ENCODE measurements at regions not wholly inside any gene's neighbourhood (a gene's known extent, or its start where the extent isn't known, plus 50 kb on each side); places are given as distances from the start of the nearest gene placed in this dataset.

DNA sequence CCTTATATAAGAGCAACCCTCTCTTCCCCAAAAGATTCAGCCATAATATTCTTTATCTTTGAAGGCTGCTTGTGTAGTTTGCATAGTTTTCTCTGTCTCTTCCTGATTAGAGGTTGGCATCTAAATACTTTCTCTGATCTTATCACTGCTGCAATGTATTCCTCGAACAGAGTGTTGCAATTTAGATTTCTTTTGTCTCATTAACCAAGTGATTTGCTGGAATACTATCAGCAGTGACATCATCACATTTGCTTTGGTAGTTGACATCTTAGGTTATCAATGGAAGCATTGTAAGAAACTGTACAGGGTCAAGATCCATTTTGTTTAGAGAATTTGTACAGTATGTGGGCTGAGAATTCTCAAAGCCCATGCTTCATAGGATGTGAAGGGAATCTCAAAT lies 72.0 kb upstream of the NEUROD1 start:
- Histone ChIP-seq H3K36me3 (ENCODE audit: insufficient read depth, low read length) (no peaks in the 10 kb centered on the region), H3K4me1 (ENCODE audit: insufficient read depth, low read length) (peaks cover 7% of the 10 kb centered on the region; the same call in 1 of the 2 replicates), H3K9ac (ENCODE audit: low read depth, low read length) (no peak overlapping the region), H3K27me3 (ENCODE audit: insufficient read depth, low read length) (no peaks in the 10 kb centered on the region), H3K4me3 (ENCODE audit: low read length) (no peak overlapping the region), H3K9me3 (ENCODE audit: insufficient read depth, low read depth, low read length) (no peaks in the 10 kb centered on the region), H3K27ac (ENCODE audit: low read depth, low read length) (no peak overlapping the region)
- 95% methylated on average over 1 of the region's 1 CpG for WGBS

DNA sequence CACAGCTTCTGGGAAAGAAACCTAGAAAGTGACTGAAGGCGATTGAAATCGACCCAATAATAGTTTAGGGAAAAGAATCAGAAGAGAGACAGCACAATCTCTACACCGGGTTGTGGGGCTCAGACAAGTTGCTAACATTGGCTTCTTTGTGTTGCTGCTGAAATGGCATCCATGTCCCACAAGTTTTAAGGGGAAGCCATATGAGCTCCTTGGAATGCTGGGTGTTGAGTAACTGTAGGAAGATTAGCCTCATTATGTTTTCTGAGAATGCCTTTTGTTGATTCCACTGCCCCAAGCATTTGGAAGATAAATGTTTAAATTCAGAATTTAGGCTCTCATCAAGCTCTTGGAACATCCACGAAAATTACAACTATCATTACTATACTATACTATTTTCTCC lies 73.4 kb upstream of the NEUROD1 start:
- Histone ChIP-seq H3K9ac (ENCODE audit: low read depth, low read length) (no peak overlapping the region), H3K27me3 (ENCODE audit: insufficient read depth, low read length) (no peaks in the 10 kb centered on the region), H3K27ac (ENCODE audit: low read depth, low read length) (no peak overlapping the region), H3K9me3 (ENCODE audit: insufficient read depth, low read depth, low read length) (no peaks in the 10 kb centered on the region), H3K36me3 (ENCODE audit: insufficient read depth, low read length) (no peaks in the 10 kb centered on the region), H3K4me1 (ENCODE audit: insufficient read depth, low read length) (peaks cover 7% of the 10 kb centered on the region; the same call in 1 of the 2 replicates), H3K4me3 (ENCODE audit: low read length) (no peak overlapping the region)
- WGBS = 91% methylated on average over 4 of the region's 4 CpGs

DNA sequence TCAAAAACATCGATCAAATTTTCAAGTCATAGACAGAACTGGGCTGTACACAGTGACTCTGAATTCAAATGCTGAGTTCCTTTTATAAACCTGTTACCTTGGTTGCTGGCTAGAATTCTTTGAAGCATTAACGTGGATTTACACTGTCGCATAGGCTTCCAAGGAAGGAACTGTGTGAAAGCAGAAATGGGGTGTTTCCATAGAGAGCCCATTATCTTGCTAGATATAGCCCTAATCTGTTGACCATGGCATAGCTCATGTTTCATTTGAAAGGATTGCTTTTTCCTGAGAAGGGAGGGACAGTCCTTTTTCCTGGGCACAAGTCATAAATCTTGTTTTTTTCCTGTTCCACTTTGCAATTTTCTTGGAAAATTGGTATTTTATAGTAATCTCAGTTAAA lies 73.8 kb upstream of the NEUROD1 start:
- Histone ChIP-seq H3K4me3 (ENCODE audit: low read length) (no peak overlapping the region), H3K9me3 (ENCODE audit: insufficient read depth, low read depth, low read length) (no peaks in the 10 kb centered on the region), H3K9ac (ENCODE audit: low read depth, low read length) (no peak overlapping the region), H3K27ac (ENCODE audit: low read depth, low read length) (no peak overlapping the region), H3K36me3 (ENCODE audit: insufficient read depth, low read length) (no peaks in the 10 kb centered on the region), H3K4me1 (ENCODE audit: insufficient read depth, low read length) (peaks cover 7% of the 10 kb centered on the region; the same call in 1 of the 2 replicates), H3K27me3 (ENCODE audit: insufficient read depth, low read length) (no peaks in the 10 kb centered on the region)
- WGBS = 87% methylated on average over 3 of the region's 3 CpGs

DNA sequence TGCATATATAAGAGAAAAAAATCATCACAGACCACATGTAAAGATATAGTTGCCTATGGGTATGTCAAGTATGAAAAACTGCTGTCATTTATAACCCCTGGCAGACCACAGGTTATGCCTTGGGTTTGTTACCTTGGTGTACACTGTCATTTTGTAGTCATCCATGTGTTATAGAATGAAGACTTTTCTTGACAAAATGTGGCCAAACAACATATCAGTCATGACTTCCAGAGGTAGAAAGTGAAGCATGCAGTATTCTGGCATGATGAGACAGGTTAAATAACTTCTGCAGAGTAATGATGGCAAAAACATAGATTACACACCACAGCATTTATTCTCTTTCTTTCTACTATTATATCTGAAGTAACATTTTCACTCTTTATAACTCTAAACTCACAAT lies 74.9 kb upstream of the NEUROD1 start:
- no peaks in the 10 kb centered on the region for H3K9me3 ChIP-seq (ENCODE audit: insufficient read depth, low read depth, low read length)
- H3K27ac ChIP-seq (ENCODE audit: low read depth, low read length) = no peak overlapping the region
- H3K27me3 ChIP-seq (ENCODE audit: insufficient read depth, low read length) = no peaks in the 10 kb centered on the region
- H3K36me3 ChIP-seq (ENCODE audit: insufficient read depth, low read length) = no peaks in the 10 kb centered on the region
- H3K4me3 ChIP-seq (ENCODE audit: low read length) = no peak overlapping the region
- no peak overlapping the region for H3K9ac ChIP-seq (ENCODE audit: low read depth, low read length)
- H3K4me1 ChIP-seq (ENCODE audit: insufficient read depth, low read length) = peaks cover 7% of the 10 kb centered on the region; the same call in 1 of the 2 replicates

DNA sequence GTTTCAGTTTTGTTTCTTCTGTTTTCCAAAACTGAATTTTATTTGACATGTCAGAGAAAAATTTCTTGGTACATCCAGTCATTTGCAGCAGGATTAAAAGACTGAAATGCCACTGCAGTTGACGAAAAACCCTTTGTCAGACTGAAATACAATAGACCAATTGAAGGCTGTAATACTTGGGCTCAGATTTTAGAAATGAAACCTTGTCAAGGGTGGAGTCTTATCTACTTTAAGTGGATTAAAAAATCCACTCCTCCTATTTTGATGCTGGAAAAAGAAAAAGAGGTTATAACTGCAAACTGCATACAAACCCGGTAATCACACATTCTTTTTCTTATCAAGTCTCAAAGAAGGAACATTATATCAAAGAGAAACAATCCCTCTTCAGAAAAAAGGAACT lies 80.2 kb upstream of the NEUROD1 start:
- 92% methylated on average over 2 of the region's 2 CpGs for WGBS
- Histone ChIP-seq H3K4me3 (ENCODE audit: low read length) (no peak overlapping the region), H3K9ac (ENCODE audit: low read depth, low read length) (no peak overlapping the region), H3K36me3 (ENCODE audit: insufficient read depth, low read length) (no peaks in the 10 kb centered on the region), H3K27ac (ENCODE audit: low read depth, low read length) (no peak overlapping the region), H3K4me1 (ENCODE audit: insufficient read depth, low read length) (no peaks in the 10 kb centered on the region), H3K9me3 (ENCODE audit: insufficient read depth, low read depth, low read length) (no peaks in the 10 kb centered on the region), H3K27me3 (ENCODE audit: insufficient read depth, low read length) (no peaks in the 10 kb centered on the region)

DNA sequence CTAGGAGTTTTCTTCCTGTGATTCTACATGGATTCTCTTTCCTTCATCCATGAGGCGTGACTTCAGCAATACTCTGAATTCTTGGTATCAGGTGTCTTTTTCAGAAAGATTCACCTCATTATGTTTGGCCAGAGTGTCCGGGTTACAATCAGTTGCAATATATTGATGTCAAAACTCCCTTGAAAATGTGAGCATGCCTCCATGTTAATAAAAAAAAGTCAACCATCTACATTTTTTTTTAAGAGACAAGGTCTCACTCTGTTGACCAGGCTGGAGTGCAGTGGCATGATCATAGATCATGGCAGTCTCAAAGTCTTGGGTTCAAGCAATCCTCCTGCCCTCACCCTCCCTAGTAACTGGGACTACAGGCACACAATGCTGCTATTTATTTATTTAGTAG lies 80.9 kb upstream of the NEUROD1 start:
- Histone ChIP-seq H3K36me3 (ENCODE audit: insufficient read depth, low read length) (no peaks in the 10 kb centered on the region), H3K9me3 (ENCODE audit: insufficient read depth, low read depth, low read length) (no peaks in the 10 kb centered on the region), H3K27ac (ENCODE audit: low read depth, low read length) (no peak overlapping the region), H3K27me3 (ENCODE audit: insufficient read depth, low read length) (no peaks in the 10 kb centered on the region), H3K9ac (ENCODE audit: low read depth, low read length) (no peak overlapping the region), H3K4me1 (ENCODE audit: insufficient read depth, low read length) (no peaks in the 10 kb centered on the region), H3K4me3 (ENCODE audit: low read length) (no peak overlapping the region)
- 86% methylated on average over 2 of the region's 2 CpGs for WGBS

DNA sequence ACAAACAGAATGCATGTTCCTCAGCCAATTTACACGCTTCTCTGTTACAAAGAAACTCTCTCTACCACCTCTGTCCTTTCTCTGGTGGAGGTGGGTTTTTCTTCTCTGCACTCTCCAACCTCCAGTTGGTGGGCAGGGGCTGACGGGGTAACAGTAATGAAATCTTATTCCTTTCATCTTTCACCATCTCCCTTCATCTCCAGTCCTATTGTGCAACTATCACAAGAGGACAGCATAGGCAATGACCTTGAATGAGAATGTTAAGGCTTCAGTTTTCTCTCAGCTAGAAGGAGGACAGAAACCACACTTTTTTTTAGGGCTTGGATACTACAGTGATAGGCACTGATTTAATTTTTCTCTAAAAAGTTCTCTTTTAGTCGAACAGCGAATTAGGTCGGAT lies 81.7 kb upstream of the NEUROD1 start:
- no peaks in the 10 kb centered on the region for H3K27me3 ChIP-seq (ENCODE audit: insufficient read depth, low read length)
- H3K4me3 ChIP-seq (ENCODE audit: low read length) = no peak overlapping the region
- no peaks in the 10 kb centered on the region for H3K4me1 ChIP-seq (ENCODE audit: insufficient read depth, low read length)
- 90% methylated on average over 4 of the region's 5 CpGs for WGBS
- H3K27ac ChIP-seq (ENCODE audit: low read depth, low read length) = no peak overlapping the region
- H3K9me3 ChIP-seq (ENCODE audit: insufficient read depth, low read depth, low read length) = no peaks in the 10 kb centered on the region
- no peaks in the 10 kb centered on the region for H3K36me3 ChIP-seq (ENCODE audit: insufficient read depth, low read length)
- H3K9ac ChIP-seq (ENCODE audit: low read depth, low read length) = no peak overlapping the region

DNA sequence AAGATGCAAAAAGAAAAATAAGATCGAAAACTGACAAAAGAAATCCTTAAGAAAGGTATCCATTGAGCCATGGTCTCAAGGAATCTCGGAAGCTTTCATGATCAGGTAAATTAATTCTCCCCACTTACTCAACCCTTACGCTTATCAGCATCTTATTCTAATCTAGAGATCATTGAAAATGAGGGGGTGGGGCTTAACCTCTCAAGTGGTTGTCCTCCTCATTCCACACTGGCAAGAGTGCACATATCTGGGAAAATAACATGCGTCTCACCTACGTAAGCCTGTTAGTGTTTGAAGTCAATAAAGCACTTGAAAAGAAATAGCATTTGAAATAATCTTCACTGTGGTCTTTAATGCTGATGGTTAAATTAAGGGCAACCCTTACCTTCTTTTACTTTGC lies 82.5 kb upstream of the NEUROD1 start:
- Histone ChIP-seq H3K27ac (ENCODE audit: low read depth, low read length) (no peak overlapping the region), H3K4me1 (ENCODE audit: insufficient read depth, low read length) (no peaks in the 10 kb centered on the region), H3K4me3 (ENCODE audit: low read length) (no peak overlapping the region), H3K27me3 (ENCODE audit: insufficient read depth, low read length) (no peaks in the 10 kb centered on the region), H3K36me3 (ENCODE audit: insufficient read depth, low read length) (no peaks in the 10 kb centered on the region), H3K9me3 (ENCODE audit: insufficient read depth, low read depth, low read length) (no peaks in the 10 kb centered on the region), H3K9ac (ENCODE audit: low read depth, low read length) (no peak overlapping the region)
- WGBS = 71% methylated on average over 4 of the region's 5 CpGs

DNA sequence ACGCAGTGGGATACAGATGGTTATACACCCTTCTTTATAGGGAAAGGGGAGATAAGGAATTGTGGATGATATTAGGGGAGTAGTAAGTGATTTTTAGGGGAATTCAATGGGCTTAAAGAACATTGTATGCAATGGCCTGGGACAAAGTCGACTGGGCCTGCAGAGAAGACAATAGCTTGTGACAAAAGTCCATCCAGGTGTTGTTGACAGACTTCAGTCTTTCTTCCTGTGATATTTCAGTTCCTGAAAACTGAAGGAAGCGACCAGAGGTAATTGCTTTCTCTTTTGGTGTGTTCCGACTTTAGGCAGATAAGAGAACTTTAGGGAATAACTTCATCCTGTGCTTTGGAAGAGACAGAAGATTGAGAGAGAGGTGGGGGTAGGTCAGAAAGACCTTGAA lies 83.1 kb upstream of the NEUROD1 start:
- Histone ChIP-seq H3K36me3 (ENCODE audit: insufficient read depth, low read length) (no peaks in the 10 kb centered on the region), H3K9ac (ENCODE audit: low read depth, low read length) (no peak overlapping the region), H3K9me3 (ENCODE audit: insufficient read depth, low read depth, low read length) (no peaks in the 10 kb centered on the region), H3K27ac (ENCODE audit: low read depth, low read length) (no peak overlapping the region), H3K4me3 (ENCODE audit: low read length) (no peak overlapping the region), H3K4me1 (ENCODE audit: insufficient read depth, low read length) (no peaks in the 10 kb centered on the region), H3K27me3 (ENCODE audit: insufficient read depth, low read length) (no peaks in the 10 kb centered on the region)
- 89% methylated on average over 4 of the region's 4 CpGs for WGBS

DNA sequence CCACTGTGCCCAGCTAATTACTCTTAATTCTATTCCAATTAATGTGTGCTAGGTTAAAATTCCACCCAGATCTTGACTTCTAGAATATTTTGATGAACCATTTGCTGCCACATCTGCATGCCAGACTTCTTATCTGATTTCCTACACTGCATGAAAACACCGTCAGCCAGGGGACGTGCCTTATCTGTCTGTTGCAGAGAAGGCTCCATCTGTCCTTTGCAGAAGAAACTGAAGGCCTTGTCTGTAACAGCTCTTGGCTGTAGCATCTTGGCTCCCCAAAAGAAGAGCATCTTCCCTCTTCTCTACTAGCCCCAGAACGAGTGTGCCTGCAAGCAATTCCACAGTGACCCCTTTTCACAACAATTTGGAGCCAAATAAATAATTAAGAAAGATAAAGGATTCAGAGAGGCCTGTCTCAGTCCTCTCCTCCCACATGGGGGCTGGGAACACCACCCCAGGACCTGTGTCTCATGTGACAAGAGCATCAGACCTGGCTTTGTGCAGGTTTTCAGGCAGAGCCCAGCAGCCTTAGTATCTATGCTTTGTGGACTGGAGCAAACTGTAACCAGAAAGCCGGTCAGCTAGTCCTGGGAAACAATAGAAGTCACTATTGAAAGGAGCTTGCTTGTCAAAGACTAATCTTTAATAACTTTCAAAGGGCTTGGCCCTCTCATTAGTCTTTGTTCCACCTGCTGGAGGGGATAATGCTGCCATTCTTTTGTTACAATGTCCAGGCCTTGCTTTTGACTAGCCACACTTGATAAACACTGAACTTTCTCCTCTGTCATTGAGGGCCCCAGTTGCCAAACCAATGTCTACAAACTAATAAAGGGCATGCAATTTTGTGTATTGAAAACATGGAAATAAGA lies 84.0 kb upstream of the NEUROD1 start:
- Histone ChIP-seq H3K4me3 (ENCODE audit: low read length) (no peak overlapping the region), H3K9me3 (ENCODE audit: insufficient read depth, low read depth, low read length) (no peaks in the 10 kb centered on the region), H3K27me3 (ENCODE audit: insufficient read depth, low read length) (no peaks in the 10 kb centered on the region), H3K27ac (ENCODE audit: low read depth, low read length) (no peak overlapping the region), H3K9ac (ENCODE audit: low read depth, low read length) (no peak overlapping the region), H3K4me1 (ENCODE audit: insufficient read depth, low read length) (no peaks in the 10 kb centered on the region), H3K36me3 (ENCODE audit: insufficient read depth, low read length) (no peaks in the 10 kb centered on the region)
- WGBS = 84% methylated on average over 4 of the region's 4 CpGs

DNA sequence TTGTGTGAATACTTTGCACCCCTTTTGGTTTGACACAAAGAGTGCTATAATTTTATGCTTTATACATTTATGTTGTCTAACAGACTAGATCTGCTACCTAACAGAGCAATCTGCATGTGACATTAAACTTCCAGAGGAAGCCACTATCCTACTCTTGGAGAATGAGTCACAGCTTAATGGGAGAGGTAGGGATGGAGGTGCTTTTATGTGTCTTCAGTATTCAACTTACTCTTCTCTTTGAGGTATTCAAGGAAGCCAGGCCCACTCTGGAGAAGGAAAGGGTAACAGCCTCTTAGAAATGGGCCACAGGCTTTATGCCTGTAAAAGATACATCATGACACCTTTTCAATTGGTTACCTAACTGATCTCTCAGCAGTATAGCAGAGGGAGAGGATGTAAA lies 85.8 kb upstream of the NEUROD1 start:
- Histone ChIP-seq H3K27ac (ENCODE audit: low read depth, low read length) (no peak overlapping the region), H3K4me3 (ENCODE audit: low read length) (no peak overlapping the region), H3K4me1 (ENCODE audit: insufficient read depth, low read length) (no peaks in the 10 kb centered on the region), H3K27me3 (ENCODE audit: insufficient read depth, low read length) (no peaks in the 10 kb centered on the region), H3K9me3 (ENCODE audit: insufficient read depth, low read depth, low read length) (no peaks in the 10 kb centered on the region), H3K9ac (ENCODE audit: low read depth, low read length) (no peak overlapping the region), H3K36me3 (ENCODE audit: insufficient read depth, low read length) (no peaks in the 10 kb centered on the region)

DNA sequence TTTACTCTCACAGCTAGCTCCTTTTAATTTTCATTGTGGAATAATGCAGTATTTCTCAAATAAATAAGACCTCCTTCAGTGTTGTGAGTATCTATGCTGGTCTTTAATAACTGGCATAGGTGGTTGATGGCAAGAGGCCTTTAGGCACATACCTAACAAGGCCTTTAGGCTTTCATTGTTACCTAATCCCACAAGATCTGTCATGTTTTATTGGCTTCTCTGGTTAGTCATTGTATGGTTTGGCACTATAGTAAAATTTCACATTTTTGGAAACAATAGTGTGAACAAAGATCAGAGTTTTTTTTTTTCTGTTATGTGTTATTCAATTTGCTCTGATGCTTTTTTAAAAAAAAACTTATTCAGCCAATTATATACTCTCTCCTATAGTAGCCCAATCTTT lies 89.8 kb upstream of the NEUROD1 start:
- no peaks in the 10 kb centered on the region for H3K9me3 ChIP-seq (ENCODE audit: insufficient read depth, low read depth, low read length)
- no peak overlapping the region for H3K27ac ChIP-seq (ENCODE audit: low read depth, low read length)
- H3K9ac ChIP-seq (ENCODE audit: low read depth, low read length) = no peak overlapping the region
- no peaks in the 10 kb centered on the region for H3K36me3 ChIP-seq (ENCODE audit: insufficient read depth, low read length)
- no peaks in the 10 kb centered on the region for H3K4me1 ChIP-seq (ENCODE audit: insufficient read depth, low read length)
- no peaks in the 10 kb centered on the region for H3K27me3 ChIP-seq (ENCODE audit: insufficient read depth, low read length)
- H3K4me3 ChIP-seq (ENCODE audit: low read length) = no peak overlapping the region

All from HUES64 (cell line).